ENCODE measurements at regions not wholly inside any gene's neighbourhood (a gene's known extent, or its start where the extent isn't known, plus 50 kb on each side); places are given as distances from the start of the nearest gene placed in this dataset.

DNA sequence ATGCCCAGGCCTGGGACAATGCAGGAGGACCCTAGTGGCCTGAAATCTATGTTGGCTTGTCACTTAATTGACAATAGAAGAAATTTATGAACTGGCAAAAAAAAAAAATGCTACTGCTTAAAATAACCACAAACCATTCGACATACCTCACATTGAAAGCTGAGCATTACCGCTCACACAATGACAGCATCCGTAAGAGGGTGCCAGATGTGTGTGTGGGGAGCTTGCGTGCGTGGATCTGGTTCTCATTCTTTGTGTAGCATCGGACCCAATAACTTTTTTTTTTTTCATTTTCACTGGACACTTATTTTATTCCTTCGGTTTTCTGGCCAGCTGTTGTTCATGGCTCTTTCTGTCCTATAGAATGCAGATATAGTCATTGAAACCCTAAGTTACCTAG, 216.7 kb downstream of the VRK1 start:
- H3K27me3 Mint-ChIP-seq (ENCODE audit: low read depth, poor library complexity): peaks cover 14% of the 10 kb centered on the region
- TF ChIP-seq, protein P1, sequence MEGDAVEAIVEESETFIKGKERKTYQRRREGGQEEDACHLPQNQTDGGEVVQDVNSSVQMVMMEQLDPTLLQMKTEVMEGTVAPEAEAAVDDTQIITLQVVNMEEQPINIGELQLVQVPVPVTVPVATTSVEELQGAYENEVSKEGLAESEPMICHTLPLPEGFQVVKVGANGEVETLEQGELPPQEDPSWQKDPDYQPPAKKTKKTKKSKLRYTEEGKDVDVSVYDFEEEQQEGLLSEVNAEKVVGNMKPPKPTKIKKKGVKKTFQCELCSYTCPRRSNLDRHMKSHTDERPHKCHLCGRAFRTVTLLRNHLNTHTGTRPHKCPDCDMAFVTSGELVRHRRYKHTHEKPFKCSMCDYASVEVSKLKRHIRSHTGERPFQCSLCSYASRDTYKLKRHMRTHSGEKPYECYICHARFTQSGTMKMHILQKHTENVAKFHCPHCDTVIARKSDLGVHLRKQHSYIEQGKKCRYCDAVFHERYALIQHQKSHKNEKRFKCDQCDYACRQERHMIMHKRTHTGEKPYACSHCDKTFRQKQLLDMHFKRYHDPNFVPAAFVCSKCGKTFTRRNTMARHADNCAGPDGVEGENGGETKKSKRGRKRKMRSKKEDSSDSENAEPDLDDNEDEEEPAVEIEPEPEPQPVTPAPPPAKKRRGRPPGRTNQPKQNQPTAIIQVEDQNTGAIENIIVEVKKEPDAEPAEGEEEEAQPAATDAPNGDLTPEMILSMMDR (IDR thresholded peaks at IDR 0.05): no peak
- no peaks in the 10 kb centered on the region for H3K36me3 Mint-ChIP-seq (ENCODE audit: low read depth)
- no peak overlapping the region for H3K27ac Mint-ChIP-seq
- H3K4me1 Mint-ChIP-seq: no peaks in the 10 kb centered on the region
- no peak for DNase-seq
- H3K4me3 Mint-ChIP-seq: no peak overlapping the region
- H3K9me3 Mint-ChIP-seq: no peaks in the 10 kb centered on the region

DNA sequence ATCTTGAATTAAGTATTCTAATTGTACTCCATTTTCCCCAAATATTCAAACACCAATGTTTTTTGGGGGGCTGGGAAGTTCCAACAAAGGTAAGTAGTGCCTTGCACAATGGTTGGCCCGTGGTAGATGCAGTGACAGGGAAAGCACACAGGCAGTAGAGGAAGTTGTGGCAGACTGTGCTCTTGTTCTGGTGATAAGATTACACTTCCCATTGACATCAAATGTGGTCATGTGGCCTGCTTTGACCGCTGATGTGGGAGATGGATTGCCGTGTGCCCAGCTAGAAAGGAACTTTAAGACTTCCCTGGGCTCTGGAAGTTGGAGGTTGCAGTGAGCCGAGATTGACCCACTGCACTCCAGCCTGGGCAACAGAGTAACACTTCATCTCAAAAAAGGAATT, 223.8 kb downstream of the VRK1 start:
- TF ChIP-seq, protein P1 (IDR thresholded peaks at IDR 0.05): no peak
- no peak for DNase-seq
- Mint-ChIP-seq H3K4me1 (peaks cover 9% of the 10 kb centered on the region), H3K27me3 (ENCODE audit: low read depth, poor library complexity) (peaks cover 29% of the 10 kb centered on the region), H3K9me3 (no peaks in the 10 kb centered on the region), H3K27ac (no peak overlapping the region), H3K36me3 (ENCODE audit: low read depth) (no peaks in the 10 kb centered on the region), H3K4me3 (no peak overlapping the region)

DNA sequence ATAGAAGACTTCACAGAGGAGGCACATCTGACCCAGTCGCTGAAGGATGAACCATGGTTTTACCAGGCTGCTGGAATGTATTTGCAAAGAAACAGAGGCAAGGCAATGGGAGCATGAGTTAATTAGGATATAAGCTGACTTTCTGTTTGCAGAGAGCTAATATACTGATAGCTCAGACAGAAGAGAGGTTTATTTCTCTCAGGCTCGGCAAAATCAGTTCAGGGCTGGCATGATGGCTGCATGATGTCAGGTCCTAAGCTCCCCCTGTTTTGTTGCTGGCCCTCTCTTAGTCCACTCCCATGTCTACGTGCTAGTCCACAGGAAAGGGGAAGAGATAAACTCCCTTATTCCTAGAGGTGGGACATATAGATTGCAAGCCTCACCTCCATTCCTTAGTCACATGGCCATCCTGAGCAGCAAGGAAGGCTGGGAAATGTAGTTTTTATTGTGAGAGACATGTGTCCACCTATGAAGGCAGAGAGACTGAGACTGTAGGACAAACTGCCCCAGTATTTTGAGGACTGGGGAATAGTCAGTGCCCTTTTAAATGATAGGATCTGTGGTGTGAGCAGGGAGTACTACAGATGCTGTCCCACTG, 224.5 kb downstream of the VRK1 start:
- H3K9me3 Mint-ChIP-seq: no peaks in the 10 kb centered on the region
- no peak overlapping the region for H3K4me3 Mint-ChIP-seq
- no peaks in the 10 kb centered on the region for H3K36me3 Mint-ChIP-seq (ENCODE audit: low read depth)
- no peak for DNase-seq
- TF ChIP-seq, protein P1 (IDR thresholded peaks at IDR 0.05): no peak
- H3K4me1 Mint-ChIP-seq: peaks cover 9% of the 10 kb centered on the region
- no peak overlapping the region for H3K27ac Mint-ChIP-seq
- H3K27me3 Mint-ChIP-seq (ENCODE audit: low read depth, poor library complexity): peaks cover 32% of the 10 kb centered on the region

DNA sequence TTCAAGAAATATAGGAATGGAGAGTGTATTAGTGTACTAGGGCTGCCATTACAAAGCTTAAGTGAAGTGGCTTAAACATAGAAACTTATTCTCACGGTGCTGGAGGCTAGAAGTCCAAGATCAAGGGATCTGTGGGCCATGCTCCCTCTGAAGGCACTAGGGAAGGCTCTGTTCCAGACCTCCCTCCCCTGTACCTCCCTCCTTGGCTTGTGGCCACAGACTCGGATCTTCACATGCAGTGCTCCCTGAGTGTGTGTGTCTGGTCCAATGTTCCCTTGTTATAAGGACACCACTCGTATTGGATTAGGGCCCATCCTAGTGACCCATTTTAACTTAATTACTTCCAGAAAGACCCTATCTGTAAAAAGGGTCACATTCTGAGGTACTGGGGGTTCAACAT, 225.6 kb downstream of the VRK1 start:
- TF ChIP-seq, protein P1 (IDR thresholded peaks at IDR 0.05): no peak
- no peak overlapping the region for H3K4me3 Mint-ChIP-seq
- H3K4me1 Mint-ChIP-seq: peaks cover 17% of the 10 kb centered on the region
- H3K27me3 Mint-ChIP-seq (ENCODE audit: low read depth, poor library complexity): peaks cover 37% of the 10 kb centered on the region
- H3K9me3 Mint-ChIP-seq: no peaks in the 10 kb centered on the region
- DNase-seq: no peak
- no peaks in the 10 kb centered on the region for H3K36me3 Mint-ChIP-seq (ENCODE audit: low read depth)
- no peak overlapping the region for H3K27ac Mint-ChIP-seq

DNA sequence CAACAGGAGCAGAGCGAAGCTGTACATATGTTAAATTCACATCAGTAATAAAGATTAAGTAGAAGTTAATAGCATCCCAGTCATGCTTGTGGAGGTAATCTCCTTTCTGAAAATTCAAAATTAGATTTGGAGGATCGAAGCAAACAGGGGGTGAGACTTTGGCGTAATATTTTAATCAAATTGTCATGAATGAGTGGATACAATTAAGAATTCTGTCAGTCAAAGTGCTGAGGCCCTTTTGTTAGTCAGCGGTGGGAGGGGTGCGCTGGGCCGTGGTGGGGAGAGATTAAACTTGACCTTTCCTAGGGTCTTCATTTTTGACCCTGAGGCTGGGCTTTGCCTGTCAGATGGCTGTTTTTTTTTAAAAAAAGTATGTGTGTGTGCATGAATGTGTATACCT, 226.7 kb downstream of the VRK1 start:
- no peak overlapping the region for H3K27ac Mint-ChIP-seq

DNA sequence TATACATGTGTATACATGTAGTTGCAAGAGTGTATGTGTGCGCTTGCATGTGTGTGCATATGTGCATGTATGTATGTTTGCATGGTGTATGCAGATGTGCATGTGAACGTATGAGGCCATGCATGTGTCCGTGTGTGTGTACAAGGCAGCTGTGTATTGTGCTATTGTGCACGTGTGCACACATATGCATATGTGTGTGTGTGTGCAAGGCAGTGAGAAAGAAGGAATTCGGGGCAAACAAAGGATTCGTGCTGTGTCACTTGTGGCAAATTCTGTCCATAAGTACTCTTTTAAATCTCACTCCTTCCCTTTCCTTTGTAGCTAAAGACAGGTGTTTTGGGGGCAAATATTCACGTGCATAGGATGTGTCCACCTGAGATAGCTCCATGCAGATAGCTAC, 227.1 kb downstream of the VRK1 start:
- H3K36me3 Mint-ChIP-seq (ENCODE audit: low read depth): no peaks in the 10 kb centered on the region
- H3K27ac Mint-ChIP-seq: no peak overlapping the region
- no peak for DNase-seq
- peaks cover 40% of the 10 kb centered on the region for H3K27me3 Mint-ChIP-seq (ENCODE audit: low read depth, poor library complexity)
- TF ChIP-seq, protein P1 (IDR thresholded peaks at IDR 0.05): no peak
- peaks cover 22% of the 10 kb centered on the region for H3K4me1 Mint-ChIP-seq
- no peaks in the 10 kb centered on the region for H3K9me3 Mint-ChIP-seq
- H3K4me3 Mint-ChIP-seq: no peak overlapping the region

More for the DNA sequence above, 226.7 kb downstream of the VRK1 start:
- peaks cover 22% of the 10 kb centered on the region for H3K4me1 Mint-ChIP-seq
- no peak overlapping the region for H3K4me3 Mint-ChIP-seq
- TF ChIP-seq, protein P1 (IDR thresholded peaks at IDR 0.05): no peak
- H3K9me3 Mint-ChIP-seq: no peaks in the 10 kb centered on the region
- no peaks in the 10 kb centered on the region for H3K36me3 Mint-ChIP-seq (ENCODE audit: low read depth)
- DNase-seq: no peak
- peaks cover 40% of the 10 kb centered on the region for H3K27me3 Mint-ChIP-seq (ENCODE audit: low read depth, poor library complexity)

All from nephron progenitor cell (in vitro differentiated cells).